ENCODE measurements at regions not wholly inside any gene's neighbourhood (a gene's known extent, or its start where the extent isn't known, plus 50 kb on each side); places are given as distances from the start of the nearest gene placed in this dataset.

- TF ChIP-seq CTCF (IDR thresholded peaks at IDR 0.05; ENCODE audit: low read depth, low read length, poor library complexity, severe bottlenecking) (no peak), EZH2phosphoT487 (IDR thresholded peaks at IDR 0.05; ENCODE audit: borderline replicate concordance, low read length) (no peak)
Observed at GRCh38 chr5:92911293-92911692, 669.7 kb downstream of the NR2F1-AS1 start.

Data from DOHH2 (cell line).